Small intestine (tissue), 7 donors: ENCODE measurements at regions not wholly inside any gene's neighbourhood (a gene's known extent, or its start where the extent isn't known, plus 50 kb on each side); places are given as distances from the start of the nearest gene placed in this dataset.
"Not testable (repeated sequence)": the region's sequence is repeated elsewhere in the genome, so short reads cannot be mapped to it uniquely, and the experiment has no call there.

Experiments used
- DNase-seq, 2 donors: peaks; one replicate each; pipeline versions ENCODE4 v3.0.0 to v3.0.0-alpha.2; 2013
- FAIRE-seq: peaks from 2 replicates; lab custom pipeline; 2012; peaks lifted over from hg19 to GRCh38; lab: Jason Lieb, UNC
- H3K27ac ChIP-seq, 3 donors: one replicate each; pipeline ENCODE4 v1.5.1; 2013; ENCODE audit warnings: low read length in 2 of 3, mild to moderate bottlenecking in 2 of 3, control low read depth in 1 of 3, inconsistent platforms in 1 of 3, low read depth in 1 of 3, moderate library complexity in 1 of 3
- H3K27me3 ChIP-seq, 3 donors: one replicate each; pipeline ENCODE4 v1.6.1; 2013; ENCODE audit warnings: low read length in 3 of 3, inconsistent platforms in 1 of 3; ENCODE audit not compliant: control insufficient read depth in 3 of 3, insufficient read depth in 3 of 3
- H3K36me3 ChIP-seq, 3 donors: one replicate each; pipeline ENCODE4 v1.6.1; 2013; ENCODE audit warnings: low read length in 3 of 3, inconsistent platforms in 1 of 3, low read depth in 1 of 3, mild to moderate bottlenecking in 1 of 3, moderate library complexity in 1 of 3; ENCODE audit not compliant: control insufficient read depth in 3 of 3, insufficient read depth in 2 of 3
- H3K4me1 ChIP-seq, 3 donors: one replicate each; pipeline ENCODE4 v1.6.1; 2013; ENCODE audit warnings: low read length in 2 of 3, inconsistent platforms in 1 of 3, low read depth in 1 of 3, mild to moderate bottlenecking in 1 of 3, moderate library complexity in 1 of 3; ENCODE audit not compliant: control insufficient read depth in 3 of 3, insufficient read depth in 2 of 3
- H3K4me3 ChIP-seq, 3 donors: one replicate each; pipeline ENCODE4 v1.5.1; 2013; ENCODE audit warnings: low read length in 3 of 3, control low read depth in 1 of 3, inconsistent platforms in 1 of 3, low read depth in 1 of 3, mild to moderate bottlenecking in 1 of 3, moderate library complexity in 1 of 3
- H3K9me3 ChIP-seq, 2 donors: one replicate each; pipeline ENCODE4 v1.6.1; 2013; ENCODE audit warnings: low read depth in 1 of 2, low read length in 1 of 2; ENCODE audit not compliant: control insufficient read depth in 2 of 2, insufficient read depth in 1 of 2
- WGBS, 3 donors: extraction: QIAGEN DNeasy Blood & Tissue Kit; methylation state at CpG; one replicate each; pipeline ENCODE4 v1.1.7; 2013; 5-methylcytosine and 5-hydroxymethylcytosine counted together
- donor health status: healthy with polysubstance abuse.
- donor health status: control.
- donor health status: control.
- donor health status: Bipolar disorder and iron deficiency.
- donor health status: healthy.

GRCh38 chr18:1133541-1133940, 228.9 kb downstream of the ADCYAP1 start:
- Histone ChIP-seq H3K4me1 (no peaks in the 10 kb centered on the region), H3K9me3 (no peaks in the 10 kb centered on the region), H3K27me3 (no peaks in the 10 kb centered on the region), H3K4me3 (no peak overlapping the region), H3K36me3 (no peaks in the 10 kb centered on the region), H3K27ac (no peak overlapping the region)
- DNase-seq (no peak), FAIRE-seq (no peak)
- WGBS, 3 donors = 52 to 60% (median 52%) methylated on average over 2 of the region's 2 CpGs

DNA sequence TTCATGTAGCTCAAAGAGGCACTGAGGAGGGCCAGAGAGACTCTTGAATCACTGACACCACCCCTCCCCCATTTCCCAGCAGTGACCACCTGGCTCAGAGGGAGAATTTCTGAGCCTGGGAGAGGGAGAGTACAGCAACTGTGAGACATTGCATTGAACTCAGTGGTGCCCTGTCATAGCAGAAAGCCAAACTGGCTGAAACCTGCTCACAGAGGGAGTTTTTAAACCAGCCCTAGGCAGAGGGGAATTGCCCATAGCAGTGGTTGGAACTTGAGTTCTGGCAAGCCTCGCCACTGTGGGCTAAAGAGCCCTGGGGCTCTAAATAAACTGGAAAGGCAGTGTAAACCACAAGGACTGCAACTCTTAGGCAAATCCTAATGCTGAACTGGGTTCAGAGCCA, 243.1 kb downstream of the ADCYAP1 start:
- Histone ChIP-seq H3K4me1 (no peaks in the 10 kb centered on the region), H3K27ac (no peak overlapping the region), H3K27me3 (no peaks in the 10 kb centered on the region), H3K9me3 (peaks cover 0 to 20% of the 10 kb centered on the region in 2 donors), H3K4me3 (no peak overlapping the region), H3K36me3 (no peaks in the 10 kb centered on the region)
- WGBS, 3 donors = 64 to 79% (median 79%) methylated on average over 1 of the region's 1 CpG
- no peak for FAIRE-seq
- no peak for DNase-seq

DNA sequence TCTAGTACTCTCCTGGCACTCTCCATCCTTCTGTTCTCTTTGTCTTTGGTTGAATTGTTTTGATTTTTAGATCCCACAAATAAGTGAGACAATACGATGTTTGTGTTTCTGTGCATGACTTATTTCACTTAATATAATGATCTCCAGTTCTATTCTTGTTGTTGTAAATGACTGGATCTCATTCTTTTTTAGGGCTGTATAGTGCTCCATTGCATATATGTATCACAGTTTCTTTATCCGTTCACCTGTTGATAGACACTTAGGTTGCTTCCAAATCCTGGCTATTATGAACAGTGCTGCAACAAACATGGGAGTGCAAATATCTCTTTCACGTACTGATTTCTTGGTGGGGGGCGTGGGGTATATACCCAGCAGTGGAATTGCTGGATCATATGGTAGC, 245.0 kb downstream of the ADCYAP1 start:
- H3K9me3 ChIP-seq = peaks cover 0 to 17% of the 10 kb centered on the region in 2 donors
- H3K4me1 ChIP-seq = no peaks in the 10 kb centered on the region
- no peak overlapping the region for H3K27ac ChIP-seq
- 91 to 95% (median 92%) methylated on average over 4 of the region's 4 CpGs for WGBS, 3 donors
- no peak overlapping the region for H3K4me3 ChIP-seq
- FAIRE-seq (no peak), DNase-seq (no peak)
- H3K36me3 ChIP-seq = no peaks in the 10 kb centered on the region
- H3K27me3 ChIP-seq = no peaks in the 10 kb centered on the region

DNA sequence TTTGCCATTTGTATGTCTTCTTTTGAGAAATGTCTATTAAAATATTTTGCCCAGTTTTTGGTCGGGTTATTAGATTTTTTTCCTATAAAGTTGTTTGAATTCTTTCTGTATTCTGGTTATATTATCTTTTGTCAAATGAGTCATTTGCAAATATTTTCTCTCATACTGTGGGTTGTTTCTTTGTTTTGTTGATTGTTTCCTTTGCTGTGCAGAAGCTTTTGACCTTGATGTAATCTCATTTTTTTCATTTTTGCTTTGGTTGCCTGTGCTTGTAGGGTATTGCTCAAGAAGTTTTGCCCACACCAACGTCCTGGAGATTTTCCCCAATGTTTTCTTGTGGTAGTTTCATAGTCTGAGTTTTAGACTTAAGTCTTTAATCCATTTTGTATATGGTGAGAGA, 245.7 kb downstream of the ADCYAP1 start:
- 47 to 66% (median 51%) methylated on average over 2 of the region's 2 CpGs for WGBS, 3 donors
- Histone ChIP-seq H3K27me3 (no peaks in the 10 kb centered on the region), H3K36me3 (no peaks in the 10 kb centered on the region), H3K4me3 (no peak overlapping the region), H3K27ac (no peak overlapping the region), H3K4me1 (no peaks in the 10 kb centered on the region), H3K9me3 (peaks cover 0 to 21% of the 10 kb centered on the region in 2 donors)
- FAIRE-seq (no peak), DNase-seq (no peak)

DNA sequence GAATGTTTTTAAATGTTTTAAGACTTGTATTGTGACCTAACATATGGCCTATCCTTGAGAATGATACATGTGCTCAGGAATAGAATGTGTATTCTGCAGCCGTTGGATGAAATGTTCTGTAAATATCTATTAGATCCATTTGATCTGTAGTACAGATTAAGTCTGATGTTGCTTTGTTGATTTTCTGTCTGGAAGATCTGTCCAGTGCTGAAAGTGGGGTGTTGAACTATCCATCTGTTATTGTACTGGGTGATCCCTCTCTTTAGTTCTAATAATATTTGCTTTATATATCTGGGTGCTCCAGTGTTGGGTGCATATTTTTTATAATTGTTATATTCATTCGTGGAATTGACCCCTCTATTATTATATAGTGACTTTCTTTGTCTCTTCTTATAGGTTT, 248.3 kb downstream of the ADCYAP1 start:
- H3K4me3 ChIP-seq, H3K27me3 ChIP-seq, H3K27ac ChIP-seq, FAIRE-seq, H3K4me1 ChIP-seq, H3K36me3 ChIP-seq, DNase-seq: not testable (repeated sequence)
- peaks cover 2 to 15% of the 10 kb centered on the region in 2 donors for H3K9me3 ChIP-seq
- WGBS, 3 donors = 45 to 52% (median 49%) methylated on average over 2 of the region's 2 CpGs

DNA sequence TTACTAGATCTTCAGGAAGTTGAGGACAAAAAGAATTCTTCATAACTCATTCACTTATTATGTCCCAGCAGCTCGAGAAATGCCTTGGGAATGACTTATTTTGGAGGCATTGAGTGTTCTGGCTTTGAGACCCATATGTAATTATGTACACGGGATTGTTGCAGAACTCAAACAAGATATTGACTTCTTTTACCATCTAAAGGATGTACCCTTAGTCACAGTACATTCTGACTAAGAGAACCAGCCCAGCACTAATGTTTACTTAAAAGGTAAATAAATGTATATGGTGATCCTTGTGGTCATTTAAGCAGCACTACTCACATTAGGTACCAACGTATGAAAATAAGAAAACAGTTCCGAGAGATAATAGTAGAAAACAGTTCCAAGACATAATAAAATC, 268.9 kb downstream of the ADCYAP1 start:
- Histone ChIP-seq H3K4me1 (no peaks in the 10 kb centered on the region), H3K4me3 (no peak overlapping the region), H3K36me3 (no peaks in the 10 kb centered on the region), H3K9me3 (peaks cover 0 to 5% of the 10 kb centered on the region in 2 donors), H3K27me3 (no peaks in the 10 kb centered on the region), H3K27ac (no peak overlapping the region)
- 65 to 70% (median 65%) methylated on average over 4 of the region's 4 CpGs for WGBS, 3 donors
- DNase-seq (no peak), FAIRE-seq (no peak)

- no peak for FAIRE-seq
- Histone ChIP-seq H3K36me3 (no peaks in the 10 kb centered on the region), H3K9me3 (peaks cover 0 to 7% of the 10 kb centered on the region in 2 donors), H3K27ac (no peak overlapping the region), H3K4me3 (no peak overlapping the region), H3K4me1 (no peaks in the 10 kb centered on the region), H3K27me3 (no peaks in the 10 kb centered on the region)
- DNase-seq = no peak
These were observed 272.6 kb downstream of the ADCYAP1 start for GRCh38 chr18:1177232-1177631.

- Histone ChIP-seq H3K9me3 (peaks cover 0 to 6% of the 10 kb centered on the region in 2 donors), H3K4me1 (no peaks in the 10 kb centered on the region), H3K36me3 (no peaks in the 10 kb centered on the region), H3K27me3 (peaks cover 0 to 2% (median 0%) of the 10 kb centered on the region in 3 donors), H3K4me3 (no peak overlapping the region), H3K27ac (no peak overlapping the region)
- DNase-seq = no peak
- FAIRE-seq = no peak
- 62 to 72% (median 64%) methylated on average over 3 of the region's 3 CpGs for WGBS, 3 donors
These were observed 286.7 kb downstream of the ADCYAP1 start for GRCh38 chr18:1191341-1191740.

- Histone ChIP-seq H3K4me3 (no peak overlapping the region), H3K27ac (no peak overlapping the region), H3K9me3 (peaks cover 3 to 8% of the 10 kb centered on the region in 2 donors), H3K27me3 (no peaks in the 10 kb centered on the region), H3K36me3 (no peaks in the 10 kb centered on the region), H3K4me1 (no peaks in the 10 kb centered on the region)
- DNase-seq = no peak
- no peak for FAIRE-seq
- WGBS, 3 donors = 79 to 92% (median 87%) methylated on average over 1 of the region's 1 CpG
These were observed 308.5 kb downstream of the ADCYAP1 start for GRCh38 chr18:1213126-1213525.
